ENCODE measurements at regions not wholly inside any gene's neighbourhood (a gene's known extent, or its start where the extent isn't known, plus 50 kb on each side); places are given as distances from the start of the nearest gene placed in this dataset.
A peak's percentile ranks its signal among the peaks of the same experiment; 100 is the strongest.

GRCh38 chr3:193824365-193824764 is 231.4 kb downstream of the OPA1 start:
- DNase-seq (ENCODE audit: extremely low spot score in 2 of 2) = no peak
- H3K27ac ChIP-seq = no peak overlapping the region
- no peaks in the 10 kb centered on the region for H3K27me3 ChIP-seq
- TF ChIP-seq CTCF (IDR thresholded peaks at IDR 0.05) (no peak), POLR2A (IDR thresholded peaks at IDR 0.05) (no peak), POLR2AphosphoS5 (IDR thresholded peaks at IDR 0.05; ENCODE audit: insufficient read depth in 1 of 2, low read depth in 1 of 2) (no peak)
- H3K36me3 ChIP-seq = no peaks in the 10 kb centered on the region
- no peaks in the 10 kb centered on the region for H3K9me3 ChIP-seq
- no peak overlapping the region for H3K4me3 ChIP-seq
- H3K4me1 ChIP-seq = peaks cover 35% of the 10 kb centered on the region
- intact Hi-C loops (cut with DNase I) = no loop called here

- H3K36me3 ChIP-seq = no peaks in the 10 kb centered on the region
- H3K27ac ChIP-seq = no peak overlapping the region
- H3K4me1 ChIP-seq = peaks cover 39% of the 10 kb centered on the region
- DNase-seq (ENCODE audit: extremely low spot score in 2 of 2) = peak in 1 of 2 donors; percentile 67
- H3K27me3 ChIP-seq = no peaks in the 10 kb centered on the region
- TF ChIP-seq POLR2A (IDR thresholded peaks at IDR 0.05) (no peak), CTCF (IDR thresholded peaks at IDR 0.05) (no peak), POLR2AphosphoS5 (IDR thresholded peaks at IDR 0.05; ENCODE audit: insufficient read depth in 1 of 2, low read depth in 1 of 2) (no peak)
- intact Hi-C loops (cut with DNase I) = no loop called here
- no peak overlapping the region for H3K4me3 ChIP-seq
- H3K9me3 ChIP-seq = no peaks in the 10 kb centered on the region
Observed at GRCh38 chr3:193825617-193826016, 232.6 kb downstream of the OPA1 start.

GRCh38 chr3:193826159-193826795 is 233.3 kb downstream of the OPA1 start:
- Histone ChIP-seq H3K9me3 (no peaks in the 10 kb centered on the region), H3K27me3 (no peaks in the 10 kb centered on the region), H3K4me3 (no peak overlapping the region), H3K27ac (peak overlapping the region; percentile 40), H3K36me3 (no peaks in the 10 kb centered on the region), H3K4me1 (peaks cover 39% of the 10 kb centered on the region)
- DNase-seq (ENCODE audit: extremely low spot score in 2 of 2) = peak in 1 of 2 donors; percentile 61
- TF ChIP-seq CTCF (IDR thresholded peaks at IDR 0.05) (no peak), POLR2A (IDR thresholded peaks at IDR 0.05) (no peak), POLR2AphosphoS5 (IDR thresholded peaks at IDR 0.05; ENCODE audit: insufficient read depth in 1 of 2, low read depth in 1 of 2) (no peak)
- intact Hi-C loops (cut with DNase I) = no loop called here

- no peaks in the 10 kb centered on the region for H3K36me3 ChIP-seq
- DNase-seq (ENCODE audit: extremely low spot score in 2 of 2) = no peak
- no peak overlapping the region for H3K4me3 ChIP-seq
- TF ChIP-seq POLR2AphosphoS5 (IDR thresholded peaks at IDR 0.05; ENCODE audit: insufficient read depth in 1 of 2, low read depth in 1 of 2) = no peak
- no peak for TF ChIP-seq POLR2A (IDR thresholded peaks at IDR 0.05)
- no peak for TF ChIP-seq CTCF (IDR thresholded peaks at IDR 0.05)
- peaks cover 46% of the 10 kb centered on the region for H3K4me1 ChIP-seq
- peak overlapping the region; percentile 31 for H3K27ac ChIP-seq
- H3K9me3 ChIP-seq = no peaks in the 10 kb centered on the region
- no peaks in the 10 kb centered on the region for H3K27me3 ChIP-seq
- intact Hi-C loops (cut with DNase I) = no loop called here
Observed at GRCh38 chr3:193827040-193827669, 234.1 kb downstream of the OPA1 start.

- Histone ChIP-seq H3K27ac (peak overlapping the region; percentile 32), H3K36me3 (no peaks in the 10 kb centered on the region), H3K9me3 (no peaks in the 10 kb centered on the region), H3K27me3 (no peaks in the 10 kb centered on the region), H3K4me3 (no peak overlapping the region), H3K4me1 (peaks cover 48% of the 10 kb centered on the region)
- no peak for DNase-seq (ENCODE audit: extremely low spot score in 2 of 2)
- intact Hi-C loops (cut with DNase I) = no loop called here
- no peak for TF ChIP-seq POLR2A (IDR thresholded peaks at IDR 0.05)
- TF ChIP-seq POLR2AphosphoS5 (IDR thresholded peaks at IDR 0.05; ENCODE audit: insufficient read depth in 1 of 2, low read depth in 1 of 2) = no peak
- TF ChIP-seq CTCF (IDR thresholded peaks at IDR 0.05) = no peak
Observed at GRCh38 chr3:193827871-193828270, 234.9 kb downstream of the OPA1 start.
